GM23338 (cell line): ENCODE measurements at regions not wholly inside any gene's neighbourhood (a gene's known extent, or its start where the extent isn't known, plus 50 kb on each side); places are given as distances from the start of the nearest gene placed in this dataset.

Experiments
- CREB1 ChIP-seq: fragments of 250-450 bp; sonication (Bioruptor Pico); IDR thresholded peaks from 2 replicates; pipeline ENCODE4 v1.5.0; 2020; ENCODE audit warnings: low read depth, mild to moderate bottlenecking, moderate library complexity
- EZH2 ChIP-seq: fragments of 200-600 bp; sonication (generic); IDR thresholded peaks from one replicate; pipeline ENCODE4 v1.8.0; 2017; ENCODE audit warnings: antibody characterized with exemption, mild to moderate bottlenecking, low read depth; ENCODE audit not compliant: unreplicated experiment
- EZH2phosphoT487 ChIP-seq: fragments of 200-600 bp; sonication (generic); IDR thresholded peaks from one replicate; pipeline ENCODE4 v1.8.1; 2018; ENCODE audit warnings: antibody characterized with exemption; ENCODE audit not compliant: unreplicated experiment
- JUNB ChIP-seq: IDR thresholded peaks from one replicate; pipeline ENCODE4 v1.6.1; 2016; ENCODE audit warnings: antibody characterized with exemption; ENCODE audit not compliant: unreplicated experiment
- NANOG ChIP-seq: IDR thresholded peaks from 2 replicates; pipeline ENCODE4 v1.6.1; 2016; ENCODE audit warnings: antibody characterized with exemption, borderline replicate concordance
- POLR2AphosphoS5 ChIP-seq: IDR thresholded peaks from 2 replicates; pipeline ENCODE4 v1.6.1; 2016; ENCODE audit warnings: antibody characterized with exemption, low read depth
- STAT1 ChIP-seq: IDR thresholded peaks from one replicate; pipeline ENCODE4 v1.6.1; 2016; ENCODE audit warnings: antibody characterized with exemption; ENCODE audit not compliant: unreplicated experiment
- ZNF114 ChIP-seq: fragments of 250-450 bp; sonication (Bioruptor Pico); IDR thresholded peaks from 2 replicates; pipeline ENCODE4 v1.5.0; 2020; ENCODE audit warnings: mild to moderate bottlenecking, moderate library complexity
- ZNF331 ChIP-seq: fragments of 250-450 bp; sonication (Bioruptor Pico); IDR thresholded peaks from 2 replicates; pipeline ENCODE4 v1.5.0; 2020; ENCODE audit warnings: low read depth, mild to moderate bottlenecking, moderate library complexity
- TF ChIP-seq, protein P1 (sequence below), 2 experiments: fragments of 200-600 bp in 1 of 2; sonication (generic) in 1 of 2; conservative IDR thresholded peaks; 2 replicates each; pipeline versions ENCODE4 v1.5.1 to v1.6.1; 2016 to 2017; ENCODE audit warnings: antibody characterized with exemption in 2 of 2, low read depth in 2 of 2, mild to moderate bottlenecking in 2 of 2, moderate library complexity in 1 of 2
- TF ChIP-seq, protein P2 (sequence below): IDR thresholded peaks from one replicate; pipeline ENCODE4 v1.6.1; 2018; ENCODE audit warnings: antibody characterized with exemption; ENCODE audit not compliant: unreplicated experiment
- TF ChIP-seq, protein P3 (sequence below): IDR thresholded peaks from 2 replicates; pipeline ENCODE4 v1.6.1; 2016; ENCODE audit warnings: antibody characterized with exemption
- TF ChIP-seq, protein P4 (sequence below): fragments of 250-450 bp; sonication (Bioruptor Pico); IDR thresholded peaks from 2 replicates; pipeline ENCODE4 v1.5.0; 2020; ENCODE audit warnings: mild to moderate bottlenecking, moderate library complexity

- TF ChIP-seq POLR2AphosphoS5 (no peak), EZH2 (no peak), EZH2phosphoT487 (no peak), ZNF114 (CRISPR knock-in tag) (no peak), JUNB (no peak), CREB1 (CRISPR knock-in tag) (no peak), ZNF331 (CRISPR knock-in tag) (no peak), STAT1 (no peak), NANOG (no peak)
- TF ChIP-seq, protein P1, sequence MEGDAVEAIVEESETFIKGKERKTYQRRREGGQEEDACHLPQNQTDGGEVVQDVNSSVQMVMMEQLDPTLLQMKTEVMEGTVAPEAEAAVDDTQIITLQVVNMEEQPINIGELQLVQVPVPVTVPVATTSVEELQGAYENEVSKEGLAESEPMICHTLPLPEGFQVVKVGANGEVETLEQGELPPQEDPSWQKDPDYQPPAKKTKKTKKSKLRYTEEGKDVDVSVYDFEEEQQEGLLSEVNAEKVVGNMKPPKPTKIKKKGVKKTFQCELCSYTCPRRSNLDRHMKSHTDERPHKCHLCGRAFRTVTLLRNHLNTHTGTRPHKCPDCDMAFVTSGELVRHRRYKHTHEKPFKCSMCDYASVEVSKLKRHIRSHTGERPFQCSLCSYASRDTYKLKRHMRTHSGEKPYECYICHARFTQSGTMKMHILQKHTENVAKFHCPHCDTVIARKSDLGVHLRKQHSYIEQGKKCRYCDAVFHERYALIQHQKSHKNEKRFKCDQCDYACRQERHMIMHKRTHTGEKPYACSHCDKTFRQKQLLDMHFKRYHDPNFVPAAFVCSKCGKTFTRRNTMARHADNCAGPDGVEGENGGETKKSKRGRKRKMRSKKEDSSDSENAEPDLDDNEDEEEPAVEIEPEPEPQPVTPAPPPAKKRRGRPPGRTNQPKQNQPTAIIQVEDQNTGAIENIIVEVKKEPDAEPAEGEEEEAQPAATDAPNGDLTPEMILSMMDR (conservative IDR thresholded peaks at IDR 0.05; ENCODE audit: low read depth in 2 of 2) = no peak
- TF ChIP-seq, protein P2, sequence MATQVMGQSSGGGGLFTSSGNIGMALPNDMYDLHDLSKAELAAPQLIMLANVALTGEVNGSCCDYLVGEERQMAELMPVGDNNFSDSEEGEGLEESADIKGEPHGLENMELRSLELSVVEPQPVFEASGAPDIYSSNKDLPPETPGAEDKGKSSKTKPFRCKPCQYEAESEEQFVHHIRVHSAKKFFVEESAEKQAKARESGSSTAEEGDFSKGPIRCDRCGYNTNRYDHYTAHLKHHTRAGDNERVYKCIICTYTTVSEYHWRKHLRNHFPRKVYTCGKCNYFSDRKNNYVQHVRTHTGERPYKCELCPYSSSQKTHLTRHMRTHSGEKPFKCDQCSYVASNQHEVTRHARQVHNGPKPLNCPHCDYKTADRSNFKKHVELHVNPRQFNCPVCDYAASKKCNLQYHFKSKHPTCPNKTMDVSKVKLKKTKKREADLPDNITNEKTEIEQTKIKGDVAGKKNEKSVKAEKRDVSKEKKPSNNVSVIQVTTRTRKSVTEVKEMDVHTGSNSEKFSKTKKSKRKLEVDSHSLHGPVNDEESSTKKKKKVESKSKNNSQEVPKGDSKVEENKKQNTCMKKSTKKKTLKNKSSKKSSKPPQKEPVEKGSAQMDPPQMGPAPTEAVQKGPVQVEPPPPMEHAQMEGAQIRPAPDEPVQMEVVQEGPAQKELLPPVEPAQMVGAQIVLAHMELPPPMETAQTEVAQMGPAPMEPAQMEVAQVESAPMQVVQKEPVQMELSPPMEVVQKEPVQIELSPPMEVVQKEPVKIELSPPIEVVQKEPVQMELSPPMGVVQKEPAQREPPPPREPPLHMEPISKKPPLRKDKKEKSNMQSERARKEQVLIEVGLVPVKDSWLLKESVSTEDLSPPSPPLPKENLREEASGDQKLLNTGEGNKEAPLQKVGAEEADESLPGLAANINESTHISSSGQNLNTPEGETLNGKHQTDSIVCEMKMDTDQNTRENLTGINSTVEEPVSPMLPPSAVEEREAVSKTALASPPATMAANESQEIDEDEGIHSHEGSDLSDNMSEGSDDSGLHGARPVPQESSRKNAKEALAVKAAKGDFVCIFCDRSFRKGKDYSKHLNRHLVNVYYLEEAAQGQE = no peak
- TF ChIP-seq, protein P3, sequence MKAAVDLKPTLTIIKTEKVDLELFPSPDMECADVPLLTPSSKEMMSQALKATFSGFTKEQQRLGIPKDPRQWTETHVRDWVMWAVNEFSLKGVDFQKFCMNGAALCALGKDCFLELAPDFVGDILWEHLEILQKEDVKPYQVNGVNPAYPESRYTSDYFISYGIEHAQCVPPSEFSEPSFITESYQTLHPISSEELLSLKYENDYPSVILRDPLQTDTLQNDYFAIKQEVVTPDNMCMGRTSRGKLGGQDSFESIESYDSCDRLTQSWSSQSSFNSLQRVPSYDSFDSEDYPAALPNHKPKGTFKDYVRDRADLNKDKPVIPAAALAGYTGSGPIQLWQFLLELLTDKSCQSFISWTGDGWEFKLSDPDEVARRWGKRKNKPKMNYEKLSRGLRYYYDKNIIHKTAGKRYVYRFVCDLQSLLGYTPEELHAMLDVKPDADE = no peak
- TF ChIP-seq, protein P4, sequence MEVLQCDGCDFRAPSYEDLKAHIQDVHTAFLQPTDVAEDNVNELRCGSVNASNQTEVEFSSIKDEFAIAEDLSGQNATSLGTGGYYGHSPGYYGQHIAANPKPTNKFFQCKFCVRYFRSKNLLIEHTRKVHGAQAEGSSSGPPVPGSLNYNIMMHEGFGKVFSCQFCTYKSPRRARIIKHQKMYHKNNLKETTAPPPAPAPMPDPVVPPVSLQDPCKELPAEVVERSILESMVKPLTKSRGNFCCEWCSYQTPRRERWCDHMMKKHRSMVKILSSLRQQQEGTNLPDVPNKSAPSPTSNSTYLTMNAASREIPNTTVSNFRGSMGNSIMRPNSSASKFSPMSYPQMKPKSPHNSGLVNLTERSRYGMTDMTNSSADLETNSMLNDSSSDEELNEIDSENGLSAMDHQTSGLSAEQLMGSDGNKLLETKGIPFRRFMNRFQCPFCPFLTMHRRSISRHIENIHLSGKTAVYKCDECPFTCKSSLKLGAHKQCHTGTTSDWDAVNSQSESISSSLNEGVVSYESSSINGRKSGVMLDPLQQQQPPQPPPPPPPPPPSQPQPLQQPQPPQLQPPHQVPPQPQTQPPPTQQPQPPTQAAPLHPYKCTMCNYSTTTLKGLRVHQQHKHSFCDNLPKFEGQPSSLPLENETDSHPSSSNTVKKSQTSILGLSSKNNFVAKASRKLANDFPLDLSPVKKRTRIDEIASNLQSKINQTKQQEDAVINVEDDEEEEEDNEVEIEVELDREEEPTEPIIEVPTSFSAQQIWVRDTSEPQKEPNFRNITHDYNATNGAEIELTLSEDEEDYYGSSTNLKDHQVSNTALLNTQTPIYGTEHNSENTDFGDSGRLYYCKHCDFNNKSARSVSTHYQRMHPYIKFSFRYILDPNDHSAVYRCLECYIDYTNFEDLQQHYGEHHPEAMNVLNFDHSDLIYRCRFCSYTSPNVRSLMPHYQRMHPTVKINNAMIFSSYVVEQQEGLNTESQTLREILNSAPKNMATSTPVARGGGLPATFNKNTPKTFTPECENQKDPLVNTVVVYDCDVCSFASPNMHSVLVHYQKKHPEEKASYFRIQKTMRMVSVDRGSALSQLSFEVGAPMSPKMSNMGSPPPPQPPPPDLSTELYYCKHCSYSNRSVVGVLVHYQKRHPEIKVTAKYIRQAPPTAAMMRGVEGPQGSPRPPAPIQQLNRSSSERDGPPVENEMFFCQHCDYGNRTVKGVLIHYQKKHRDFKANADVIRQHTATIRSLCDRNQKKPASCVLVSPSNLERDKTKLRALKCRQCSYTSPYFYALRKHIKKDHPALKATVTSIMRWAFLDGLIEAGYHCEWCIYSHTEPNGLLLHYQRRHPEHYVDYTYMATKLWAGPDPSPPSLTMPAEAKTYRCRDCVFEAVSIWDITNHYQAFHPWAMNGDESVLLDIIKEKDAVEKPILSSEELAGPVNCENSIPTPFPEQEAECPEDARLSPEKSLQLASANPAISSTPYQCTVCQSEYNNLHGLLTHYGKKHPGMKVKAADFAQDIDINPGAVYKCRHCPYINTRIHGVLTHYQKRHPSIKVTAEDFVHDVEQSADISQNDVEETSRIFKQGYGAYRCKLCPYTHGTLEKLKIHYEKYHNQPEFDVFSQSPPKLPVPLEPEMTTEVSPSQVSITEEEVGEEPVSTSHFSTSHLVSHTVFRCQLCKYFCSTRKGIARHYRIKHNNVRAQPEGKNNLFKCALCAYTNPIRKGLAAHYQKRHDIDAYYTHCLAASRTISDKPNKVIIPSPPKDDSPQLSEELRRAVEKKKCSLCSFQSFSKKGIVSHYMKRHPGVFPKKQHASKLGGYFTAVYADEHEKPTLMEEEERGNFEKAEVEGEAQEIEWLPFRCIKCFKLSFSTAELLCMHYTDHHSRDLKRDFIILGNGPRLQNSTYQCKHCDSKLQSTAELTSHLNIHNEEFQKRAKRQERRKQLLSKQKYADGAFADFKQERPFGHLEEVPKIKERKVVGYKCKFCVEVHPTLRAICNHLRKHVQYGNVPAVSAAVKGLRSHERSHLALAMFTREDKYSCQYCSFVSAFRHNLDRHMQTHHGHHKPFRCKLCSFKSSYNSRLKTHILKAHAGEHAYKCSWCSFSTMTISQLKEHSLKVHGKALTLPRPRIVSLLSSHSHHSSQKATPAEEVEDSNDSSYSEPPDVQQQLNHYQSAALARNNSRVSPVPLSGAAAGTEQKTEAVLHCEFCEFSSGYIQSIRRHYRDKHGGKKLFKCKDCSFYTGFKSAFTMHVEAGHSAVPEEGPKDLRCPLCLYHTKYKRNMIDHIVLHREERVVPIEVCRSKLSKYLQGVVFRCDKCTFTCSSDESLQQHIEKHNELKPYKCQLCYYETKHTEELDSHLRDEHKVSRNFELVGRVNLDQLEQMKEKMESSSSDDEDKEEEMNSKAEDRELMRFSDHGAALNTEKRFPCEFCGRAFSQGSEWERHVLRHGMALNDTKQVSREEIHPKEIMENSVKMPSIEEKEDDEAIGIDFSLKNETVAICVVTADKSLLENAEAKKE = no peak
Observed at GRCh38 chr15:38688761-38689160, 124.1 kb upstream of the RASGRP1 start.
